HuH-7.5 (cell line): ENCODE measurements at regions not wholly inside any gene's neighbourhood (a gene's known extent, or its start where the extent isn't known, plus 50 kb on each side); places are given as distances from the start of the nearest gene placed in this dataset.

ENCODE experiments used
- DNase-seq: peaks from one replicate; pipeline ENCODE4 v3.0.0; 2011; ENCODE audit warnings: low spot score

DNA sequence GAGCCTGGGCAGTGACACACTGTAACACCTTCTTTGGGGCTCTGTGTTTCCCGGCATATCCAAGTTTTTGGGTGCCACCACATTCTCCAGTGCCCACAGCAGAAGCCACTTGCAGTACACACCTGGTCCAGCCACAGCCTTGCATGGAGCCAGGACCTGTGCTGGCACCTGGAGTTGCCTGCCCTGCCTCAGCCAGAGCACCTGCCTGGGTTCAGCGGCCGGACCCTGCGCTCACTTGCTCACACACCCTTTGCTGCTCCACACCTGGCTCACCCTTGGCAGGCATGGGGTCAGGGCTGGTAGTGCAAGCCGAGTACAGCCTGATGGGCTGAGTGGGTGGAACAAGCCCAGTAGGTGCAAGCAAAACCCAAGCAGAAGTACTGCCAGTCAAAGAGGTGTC is 1511.1 kb downstream of the TECRL start:
- no peak for DNase-seq

DNA sequence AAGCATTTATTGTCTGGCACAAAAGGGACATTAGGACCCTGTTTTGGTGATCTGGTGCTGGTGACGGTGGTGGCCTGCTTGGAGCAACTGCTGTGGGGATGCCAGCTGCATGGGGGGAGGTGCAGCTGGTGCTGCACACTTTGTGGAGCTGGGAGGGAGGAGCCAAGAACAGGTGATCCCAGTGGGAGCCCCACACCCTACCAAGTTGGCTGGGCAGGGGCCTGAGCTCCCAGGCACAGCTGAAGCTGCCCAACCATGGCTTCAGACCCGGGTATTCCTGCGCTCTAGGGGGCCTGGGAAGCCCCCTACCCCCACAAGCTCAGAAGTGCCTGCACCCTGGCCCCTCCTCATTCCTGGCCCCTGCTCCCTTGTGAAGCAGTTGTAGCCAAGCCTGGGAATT is 1512.5 kb downstream of the TECRL start:
- no peak for DNase-seq

DNA sequence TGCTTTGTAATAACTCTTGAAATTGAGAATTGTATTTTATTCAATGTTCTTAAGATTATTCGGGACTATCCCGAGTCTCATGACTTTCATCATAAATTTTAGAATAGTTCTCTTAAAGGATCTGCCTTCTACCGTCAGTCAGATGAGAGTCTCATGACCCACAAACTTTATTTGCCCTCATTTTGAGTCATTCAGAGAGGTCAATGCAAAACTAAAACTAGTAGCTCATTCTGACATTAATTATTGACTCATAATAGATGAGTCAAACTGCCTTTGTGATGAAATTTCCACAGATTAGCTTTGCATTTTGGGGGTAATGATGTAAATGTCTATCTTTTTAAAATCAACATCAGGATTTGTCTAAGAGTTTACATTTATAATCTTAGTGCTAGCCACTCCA is 1527.3 kb downstream of the TECRL start:
- no peak for DNase-seq

DNA sequence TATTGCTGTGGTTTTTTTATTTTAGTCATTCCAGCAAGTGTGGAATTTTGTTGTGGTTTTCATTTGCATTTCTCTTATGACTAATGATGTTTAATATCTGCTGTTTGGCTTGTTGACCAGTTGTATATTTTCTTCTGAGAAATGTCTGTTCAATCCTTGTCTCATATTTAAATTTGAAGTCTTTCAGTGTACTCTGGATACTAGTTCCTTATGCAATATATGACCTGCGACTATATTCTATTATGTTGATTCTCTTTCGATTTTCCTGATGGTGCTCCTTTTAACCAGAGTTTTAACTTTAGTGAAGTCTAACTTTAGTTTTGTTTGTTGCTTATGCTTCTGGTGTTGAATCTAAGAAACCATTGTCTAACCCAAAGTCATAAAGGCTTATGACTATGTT is 1528.0 kb downstream of the TECRL start:
- DNase-seq = no peak

DNA sequence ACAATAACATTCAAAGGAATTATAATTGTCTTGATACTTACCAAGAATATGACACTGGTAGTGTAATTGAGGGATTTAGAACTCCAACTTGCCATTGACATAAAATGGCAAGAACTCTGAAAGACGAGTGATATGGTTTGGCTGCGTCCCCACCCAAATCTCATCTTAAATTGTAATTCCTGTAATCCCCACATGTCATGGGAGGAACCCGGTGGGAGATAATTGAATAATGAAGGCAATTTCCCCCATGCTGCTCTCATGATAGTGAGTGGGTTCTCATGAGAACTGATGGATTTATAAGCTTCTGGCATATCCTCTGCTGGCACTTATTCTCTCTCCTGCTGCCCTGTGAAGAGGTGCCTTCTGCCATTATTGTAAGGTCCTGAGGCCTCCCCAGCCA is 1536.4 kb downstream of the TECRL start:
- DNase-seq = no peak

DNA sequence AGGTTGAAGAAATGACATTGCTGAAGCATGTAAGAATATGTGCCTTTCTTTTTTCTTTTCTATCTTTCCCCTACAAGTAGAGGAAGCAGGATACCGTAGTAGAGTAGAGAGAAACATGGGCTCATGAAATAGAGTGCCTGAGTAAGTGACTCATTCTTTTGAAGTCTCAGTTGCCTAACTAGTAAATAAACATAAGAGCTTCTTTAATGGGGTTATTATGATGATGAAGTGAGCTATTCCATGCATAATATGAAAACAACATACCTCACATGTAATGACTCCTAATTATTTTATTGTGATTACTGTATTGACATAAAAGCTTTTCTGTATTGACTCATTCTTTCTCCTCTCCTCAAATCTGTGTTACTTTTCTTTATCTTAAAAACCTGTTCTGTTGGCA is 1538.2 kb downstream of the TECRL start:
- DNase-seq = no peak

DNA sequence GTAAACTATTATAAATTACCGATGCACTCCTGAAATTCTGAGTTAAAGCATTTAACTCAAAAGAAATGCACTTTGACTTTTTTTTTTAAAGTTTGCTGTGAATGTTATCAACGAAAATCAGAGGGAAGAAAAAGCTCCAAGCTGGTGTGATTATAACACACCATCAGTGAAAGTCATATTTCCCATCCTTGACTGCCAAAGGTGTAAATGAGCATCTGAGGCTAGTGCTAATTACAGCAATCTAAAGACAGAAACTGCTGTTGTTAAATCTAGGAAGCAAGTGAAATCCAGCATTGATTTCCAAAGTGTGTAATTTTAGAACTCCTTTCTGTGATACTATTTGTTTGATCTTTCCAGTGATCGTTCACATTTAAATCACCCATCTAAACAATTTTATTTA is 1538.8 kb downstream of the TECRL start:
- no peak for DNase-seq

DNA sequence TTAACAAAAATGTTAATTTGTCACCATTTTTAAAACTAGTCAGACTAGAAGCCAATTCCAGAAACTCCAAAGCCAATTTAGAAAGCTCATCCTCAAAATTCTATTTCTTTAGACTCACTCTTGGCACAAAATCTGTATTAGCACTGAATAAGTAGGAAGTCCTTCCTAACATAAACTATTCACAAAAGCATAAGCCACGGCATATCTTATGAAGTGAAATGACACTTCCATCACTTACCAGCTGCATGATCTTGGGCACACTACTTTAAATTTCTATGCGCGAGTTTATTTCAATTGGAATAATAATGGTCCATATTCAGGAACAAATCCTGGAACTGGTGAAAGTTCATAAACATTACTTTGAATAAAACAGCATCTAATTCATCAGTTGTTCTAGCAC is 1544.0 kb downstream of the TECRL start:
- no peak for DNase-seq

DNA sequence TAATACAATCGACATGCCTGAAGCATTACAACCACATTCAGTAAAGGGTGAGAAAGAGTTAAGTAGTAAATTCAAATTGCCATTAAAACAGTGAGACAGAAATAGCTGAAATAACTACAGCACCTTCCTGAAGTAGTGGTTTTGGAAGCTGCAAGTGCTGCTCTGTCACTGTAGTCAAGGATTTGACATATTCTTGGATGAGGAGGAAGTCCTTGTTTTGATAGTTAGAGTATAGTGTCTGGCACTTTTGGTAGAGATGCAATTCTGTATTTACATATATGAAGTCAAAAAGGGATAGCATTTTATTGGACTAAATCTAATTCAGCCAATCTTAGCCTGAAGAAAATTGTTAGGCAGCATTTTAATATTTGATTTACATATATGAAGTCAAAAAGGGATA is 1559.6 kb downstream of the TECRL start:
- no peak for DNase-seq

DNA sequence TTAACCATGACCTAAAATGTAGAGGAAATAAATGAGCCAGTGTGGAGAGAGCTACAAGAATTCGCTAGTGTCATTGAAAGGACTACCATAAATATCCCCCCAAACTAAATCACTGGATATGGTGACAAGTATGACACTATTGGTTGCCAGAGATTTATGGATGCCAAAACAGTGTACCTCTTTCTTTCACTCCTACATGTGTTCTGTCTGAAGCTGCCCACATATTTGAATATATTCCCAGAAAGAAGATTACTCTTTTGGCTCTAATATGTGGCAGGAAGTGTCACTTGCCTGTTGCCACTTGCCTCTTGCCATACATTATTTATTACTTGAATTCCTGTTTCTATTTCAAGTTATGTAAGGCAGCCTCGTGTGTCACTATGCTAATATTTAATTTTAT is 1573.6 kb downstream of the TECRL start:
- no peak for DNase-seq

DNA sequence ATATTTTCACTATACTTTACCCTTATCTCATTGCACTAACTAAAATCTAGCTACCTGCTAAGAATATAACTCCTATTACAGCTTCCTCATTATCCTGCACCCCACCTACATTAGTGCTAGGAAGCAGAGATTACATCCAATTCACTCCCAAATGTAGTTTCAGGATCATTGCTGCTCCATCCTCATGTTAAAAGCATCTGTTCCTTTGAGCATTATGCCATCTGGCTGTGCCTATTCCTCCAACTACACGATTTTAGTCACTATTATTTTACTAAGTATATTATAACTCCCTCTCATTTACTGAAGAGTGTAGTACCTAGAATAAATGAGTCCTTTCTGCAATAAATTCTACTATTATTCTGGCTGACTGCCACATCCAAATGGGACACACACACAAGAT is 1586.9 kb downstream of the TECRL start:
- DNase-seq = no peak

DNA sequence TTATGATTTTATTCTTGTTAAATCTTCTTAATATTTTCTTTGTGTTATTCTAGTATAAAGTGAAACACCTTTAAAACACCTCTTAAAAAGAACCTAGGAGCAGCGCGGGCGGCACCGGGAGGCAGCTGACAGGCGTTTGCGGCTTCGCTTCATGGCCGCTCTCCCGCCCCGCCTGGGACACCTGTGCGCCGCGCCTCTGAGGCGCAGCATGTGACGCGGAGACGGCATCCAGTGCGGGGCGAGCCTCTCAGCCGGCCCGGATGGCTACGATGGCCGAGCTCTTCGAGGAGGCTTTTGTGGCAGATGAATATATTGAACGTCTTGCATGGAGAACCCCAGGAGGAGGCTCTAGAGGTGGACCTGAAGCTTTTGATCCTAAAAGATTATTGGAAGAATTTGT is 1592.7 kb downstream of the TECRL start:
- DNase-seq = no peak

DNA sequence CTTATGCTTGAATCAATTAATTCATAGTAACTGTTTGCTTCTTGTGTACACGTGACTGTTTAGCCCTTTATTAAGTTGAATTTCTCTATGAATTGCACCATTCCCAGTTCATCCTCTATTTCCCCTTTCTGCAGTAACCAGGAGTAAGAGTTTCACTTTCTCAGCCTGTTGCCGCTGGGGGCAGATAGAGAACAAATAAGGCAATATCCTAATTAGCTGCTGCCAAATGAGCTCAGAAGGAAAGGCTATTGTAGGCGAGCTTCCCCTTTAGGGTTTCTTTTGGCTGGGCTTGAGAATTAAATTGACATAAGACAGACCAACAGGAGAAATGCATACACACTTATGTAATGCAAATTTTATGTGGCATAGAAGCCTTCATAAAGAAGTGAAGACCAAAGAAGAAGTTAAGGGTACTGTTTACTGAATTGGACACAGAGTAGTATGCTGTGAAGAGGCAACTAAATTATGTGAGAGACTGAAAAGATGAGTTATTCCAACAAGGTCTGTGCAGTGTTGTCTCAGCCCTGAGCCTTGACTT is 1594.7 kb downstream of the TECRL start:
- DNase-seq = no peak

DNA sequence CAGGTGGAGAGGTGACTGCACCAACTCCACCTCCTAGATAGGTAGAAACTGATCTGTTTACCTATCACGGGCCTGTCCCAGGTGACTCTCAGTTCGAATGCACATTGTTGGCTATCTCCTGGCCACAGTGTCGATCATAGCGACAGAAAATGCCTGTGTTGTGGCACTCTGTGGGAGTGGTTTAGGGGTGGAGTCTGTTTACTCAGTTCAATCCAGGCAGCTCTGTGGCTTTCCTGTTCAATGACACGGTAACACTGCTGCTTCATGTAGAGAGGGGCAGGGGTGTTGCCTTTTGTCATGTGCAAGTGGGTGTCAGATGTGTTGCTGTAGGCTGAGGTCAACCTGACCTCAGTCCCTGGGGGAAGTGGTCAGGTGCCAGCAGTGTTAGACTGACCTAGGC is 1602.4 kb downstream of the TECRL start:
- DNase-seq = no peak

DNA sequence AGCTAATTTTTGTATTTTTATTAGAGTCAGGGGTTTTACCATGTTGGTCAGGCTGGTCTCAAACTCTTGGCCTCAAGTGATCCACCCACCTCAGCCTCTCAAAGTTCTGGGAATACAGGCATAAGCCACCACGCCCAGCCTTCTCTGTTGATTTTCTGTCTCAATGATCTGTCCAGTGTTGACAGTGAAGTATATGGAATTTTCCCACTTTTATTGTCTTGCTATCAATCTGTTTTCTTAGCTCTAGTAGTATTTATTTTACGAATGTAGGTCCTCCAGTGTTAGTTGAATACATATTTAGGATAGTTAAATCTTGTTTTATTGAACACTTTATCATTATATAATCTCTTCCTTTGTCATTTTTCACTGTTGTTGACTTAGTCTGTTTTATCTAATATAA is 1603.9 kb downstream of the ADGRL3 start:
- DNase-seq = no peak

DNA sequence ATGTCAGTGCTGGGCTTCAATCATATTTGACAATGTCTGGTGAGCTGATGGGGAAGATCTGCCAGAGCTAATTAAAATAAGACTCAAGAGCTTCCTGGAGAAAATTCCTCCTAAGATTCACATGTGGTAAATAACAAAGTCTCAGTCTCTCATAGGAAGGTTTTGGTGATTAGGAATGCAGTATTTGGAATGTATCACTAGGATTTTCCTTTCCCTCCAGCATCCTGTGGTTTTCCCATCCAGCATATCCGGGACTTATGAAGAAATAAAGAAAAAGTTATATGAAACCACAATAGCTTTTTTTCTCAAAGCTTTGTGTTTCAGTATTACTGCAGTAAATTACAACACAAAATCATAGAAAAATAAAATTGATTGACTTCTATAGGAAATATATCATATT is 1597.1 kb downstream of the ADGRL3 start:
- DNase-seq = no peak

DNA sequence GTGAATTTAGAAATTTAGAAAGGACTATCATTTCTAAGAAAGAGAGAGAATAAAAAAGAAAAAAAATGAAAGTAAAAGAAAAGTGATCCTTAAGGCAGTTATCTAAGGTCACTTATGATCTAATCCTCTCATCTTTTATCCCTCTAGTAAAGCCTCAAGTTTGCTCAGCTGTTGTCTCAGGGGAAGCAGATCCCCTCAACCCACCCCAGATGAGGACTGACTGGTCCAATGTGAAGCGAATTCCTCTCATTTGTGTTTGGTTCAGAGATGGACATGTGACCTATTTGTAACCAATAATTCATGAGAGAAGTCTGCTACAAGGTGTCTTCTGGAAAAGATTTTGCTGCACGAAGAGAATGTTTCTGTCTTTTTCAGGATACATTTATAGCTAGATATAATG is 1591.3 kb downstream of the ADGRL3 start:
- DNase-seq = no peak

DNA sequence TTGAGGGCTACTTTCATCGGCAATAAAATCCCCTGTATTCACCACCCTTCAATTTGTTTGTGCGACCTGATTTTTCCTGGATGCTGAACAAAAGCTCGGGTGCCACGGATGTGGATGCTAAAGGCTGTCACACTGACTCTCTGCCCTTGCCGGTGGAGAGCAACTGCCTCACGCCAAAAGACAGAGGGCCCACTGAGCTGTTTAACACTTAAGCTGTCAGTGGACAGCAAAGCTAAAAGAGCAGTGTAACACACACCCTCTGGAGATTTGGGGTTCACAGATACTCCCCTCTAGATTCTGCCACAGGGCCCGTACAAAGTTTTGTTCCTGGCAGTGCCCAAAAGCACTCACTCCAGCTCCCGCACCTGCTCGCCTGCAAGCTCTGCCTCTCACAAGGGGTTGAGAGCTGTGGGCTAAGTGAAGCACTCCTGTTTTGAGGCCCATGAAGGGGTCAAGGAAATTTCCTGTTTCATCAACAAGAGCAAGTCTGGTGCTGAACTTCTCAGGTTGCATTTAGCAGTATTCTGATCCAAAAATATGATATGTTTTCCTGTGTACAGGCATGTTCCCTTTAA is 1571.9 kb downstream of the ADGRL3 start:
- no peak for DNase-seq

DNA sequence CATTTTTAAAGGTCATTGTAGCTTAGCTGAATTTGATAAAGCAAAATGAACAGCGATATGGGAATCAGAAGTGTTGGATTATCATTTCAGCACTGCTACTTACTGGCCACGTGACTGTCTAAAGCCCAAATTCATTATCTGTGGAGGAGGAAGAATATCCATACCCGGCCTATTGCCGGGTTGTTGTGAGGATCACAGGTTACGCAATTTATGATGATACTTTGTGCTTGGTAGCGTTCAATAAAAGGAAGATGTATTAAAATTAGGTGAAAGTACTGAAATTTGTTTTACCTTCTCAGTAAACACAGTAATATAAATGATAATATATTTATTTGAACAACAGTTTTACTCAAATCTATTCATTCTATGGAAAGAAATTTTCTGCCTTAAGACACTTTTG is 1540.2 kb downstream of the ADGRL3 start:
- no peak for DNase-seq

DNA sequence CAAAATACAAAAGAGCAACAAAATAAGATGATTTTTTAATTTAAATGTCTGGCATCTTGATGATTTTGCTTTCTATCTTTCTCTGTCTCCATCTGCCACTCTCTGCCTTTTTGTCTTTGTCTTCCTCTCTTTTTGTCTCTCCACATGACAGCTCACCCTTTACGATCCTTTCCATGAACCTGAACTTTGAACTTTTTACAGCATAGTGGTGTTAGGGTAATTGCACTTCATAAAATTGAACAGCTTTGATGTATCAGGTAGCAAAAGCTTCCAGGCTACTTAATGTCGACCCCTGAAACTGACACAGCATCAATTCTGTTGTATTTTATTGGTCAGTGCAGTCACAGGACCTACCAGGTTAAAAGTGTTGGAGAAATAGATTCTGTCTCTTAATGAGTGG is 1517.0 kb downstream of the ADGRL3 start:
- DNase-seq = no peak

DNA sequence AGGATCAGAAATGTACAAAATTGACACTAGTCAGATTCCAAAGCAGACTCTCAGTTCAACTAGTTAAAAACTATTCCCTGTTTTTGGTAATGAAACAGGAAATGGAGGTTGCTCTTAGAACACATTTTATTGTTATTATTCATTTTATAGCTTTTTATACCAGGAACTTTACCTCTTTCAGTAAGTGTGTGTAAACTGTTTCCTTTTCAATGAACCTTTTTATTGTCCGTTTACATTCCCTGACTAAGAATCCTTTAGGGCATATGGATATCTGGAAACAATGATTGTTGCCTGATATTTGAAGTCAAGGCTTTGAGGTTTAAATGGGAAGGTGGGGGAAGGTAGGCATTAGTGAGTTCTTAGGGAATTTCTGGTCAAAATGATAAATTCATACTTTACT is 1511.4 kb downstream of the ADGRL3 start:
- DNase-seq = no peak

DNA sequence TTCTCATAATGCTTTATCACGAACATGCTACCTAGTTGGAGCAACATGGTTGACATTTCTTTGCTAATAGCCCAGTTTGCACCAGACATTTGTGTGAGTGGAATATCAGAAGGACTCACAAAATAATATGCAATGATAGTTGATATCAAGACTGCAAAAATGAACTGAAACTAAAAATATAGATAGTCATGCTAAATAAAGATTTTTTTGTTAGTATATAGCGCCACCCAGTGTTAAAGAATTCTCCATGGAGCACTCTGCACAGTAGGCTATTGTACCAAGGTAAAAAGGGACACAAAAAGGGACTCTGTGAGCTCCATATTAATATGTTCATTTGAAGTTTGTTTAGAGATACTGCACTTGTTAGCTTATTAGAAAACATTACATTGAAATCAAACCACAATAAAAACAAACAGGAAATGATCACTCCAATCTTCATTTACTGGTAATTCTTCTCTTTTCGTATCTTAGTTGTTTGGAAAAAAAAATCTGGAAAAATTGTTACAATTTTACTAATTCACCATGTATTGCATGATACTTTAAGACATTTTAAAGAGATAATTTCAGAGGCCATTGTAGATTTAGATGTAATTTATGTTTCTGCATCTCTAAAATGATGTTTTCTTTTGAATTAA is 1509.6 kb downstream of the ADGRL3 start:
- DNase-seq = no peak

DNA sequence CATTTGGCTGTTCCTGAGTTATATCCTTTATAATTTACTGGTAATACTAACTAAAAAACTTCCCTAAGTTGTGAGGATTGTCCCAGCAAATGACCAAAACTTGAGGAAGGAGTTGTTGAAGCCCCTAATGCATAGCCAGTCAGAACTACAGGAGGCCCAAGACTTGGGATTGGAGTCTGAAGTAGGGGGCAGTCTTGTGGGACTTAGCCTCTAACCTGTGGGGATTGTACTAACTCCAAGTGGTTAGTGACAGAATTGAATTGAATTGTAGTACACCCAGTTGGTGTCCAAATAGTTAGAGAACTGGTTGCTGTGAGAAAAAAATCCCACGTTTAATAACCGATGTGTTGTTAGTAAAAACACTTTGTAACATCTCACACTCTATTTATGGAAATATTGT is 1506.3 kb downstream of the ADGRL3 start:
- no peak for DNase-seq

DNA sequence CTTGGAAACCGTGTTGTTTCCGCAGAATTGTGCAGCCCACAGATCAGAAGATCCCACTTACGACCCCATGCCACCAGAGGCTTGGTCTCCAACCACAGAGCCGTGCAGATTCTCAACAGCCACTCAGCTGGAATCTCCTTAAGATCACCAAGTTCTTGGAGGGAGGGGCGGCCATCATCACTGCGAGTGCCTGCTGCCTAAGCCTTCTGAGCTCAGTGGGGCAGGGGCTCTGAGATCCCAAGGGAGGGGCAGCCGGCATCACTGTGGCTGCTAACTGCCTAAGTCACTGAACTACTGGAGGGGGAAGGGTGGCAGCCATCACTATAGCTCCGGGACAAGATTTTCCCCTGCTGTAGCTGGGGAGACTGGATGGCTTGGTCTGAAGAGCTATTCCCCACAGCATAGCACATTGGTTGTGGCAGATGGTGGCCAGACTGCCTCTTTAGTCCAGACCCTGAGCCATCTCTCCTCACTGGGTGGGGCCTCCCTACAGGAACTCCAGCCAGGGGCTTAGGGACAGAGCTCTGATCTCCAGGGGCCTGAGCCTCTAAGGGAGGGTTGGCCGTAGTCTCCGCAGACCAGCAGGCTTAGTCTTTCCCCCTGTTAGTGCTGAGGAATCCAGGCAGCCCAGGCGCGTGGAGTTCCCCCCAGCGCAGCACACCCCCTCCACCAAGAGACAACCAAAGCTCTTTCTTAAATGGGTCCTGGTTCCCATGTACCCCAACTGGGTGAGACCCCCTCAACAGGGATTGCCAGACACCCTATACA is 1483.9 kb downstream of the ADGRL3 start:
- no peak for DNase-seq
